ENCODE measurements at regions not wholly inside any gene's neighbourhood (a gene's known extent, or its start where the extent isn't known, plus 50 kb on each side); places are given as distances from the start of the nearest gene placed in this dataset.

DNA sequence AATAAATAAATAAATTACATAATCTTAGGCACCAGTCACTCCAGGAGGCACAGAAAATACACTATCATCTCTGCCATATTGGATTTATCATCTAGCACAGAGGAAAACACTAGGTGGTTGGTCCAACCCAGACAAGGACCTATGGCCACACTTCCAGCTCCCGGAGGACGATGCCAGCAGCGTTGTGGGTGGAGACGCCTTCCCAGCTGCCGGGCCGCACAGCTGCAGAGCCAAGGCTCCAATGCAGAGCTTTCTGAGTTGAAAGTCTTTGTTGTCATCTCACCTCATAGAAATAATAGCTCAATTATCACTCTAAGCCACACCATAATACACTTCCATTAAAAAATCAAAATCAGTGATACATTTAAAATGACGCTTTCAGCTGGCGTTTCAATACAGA lies 457.1 kb upstream of the SALL3 start:
- TF ChIP-seq, protein P1, sequence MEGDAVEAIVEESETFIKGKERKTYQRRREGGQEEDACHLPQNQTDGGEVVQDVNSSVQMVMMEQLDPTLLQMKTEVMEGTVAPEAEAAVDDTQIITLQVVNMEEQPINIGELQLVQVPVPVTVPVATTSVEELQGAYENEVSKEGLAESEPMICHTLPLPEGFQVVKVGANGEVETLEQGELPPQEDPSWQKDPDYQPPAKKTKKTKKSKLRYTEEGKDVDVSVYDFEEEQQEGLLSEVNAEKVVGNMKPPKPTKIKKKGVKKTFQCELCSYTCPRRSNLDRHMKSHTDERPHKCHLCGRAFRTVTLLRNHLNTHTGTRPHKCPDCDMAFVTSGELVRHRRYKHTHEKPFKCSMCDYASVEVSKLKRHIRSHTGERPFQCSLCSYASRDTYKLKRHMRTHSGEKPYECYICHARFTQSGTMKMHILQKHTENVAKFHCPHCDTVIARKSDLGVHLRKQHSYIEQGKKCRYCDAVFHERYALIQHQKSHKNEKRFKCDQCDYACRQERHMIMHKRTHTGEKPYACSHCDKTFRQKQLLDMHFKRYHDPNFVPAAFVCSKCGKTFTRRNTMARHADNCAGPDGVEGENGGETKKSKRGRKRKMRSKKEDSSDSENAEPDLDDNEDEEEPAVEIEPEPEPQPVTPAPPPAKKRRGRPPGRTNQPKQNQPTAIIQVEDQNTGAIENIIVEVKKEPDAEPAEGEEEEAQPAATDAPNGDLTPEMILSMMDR (conservative IDR thresholded peaks at IDR 0.05; ENCODE audit: low read depth, low read length) = no peak

DNA sequence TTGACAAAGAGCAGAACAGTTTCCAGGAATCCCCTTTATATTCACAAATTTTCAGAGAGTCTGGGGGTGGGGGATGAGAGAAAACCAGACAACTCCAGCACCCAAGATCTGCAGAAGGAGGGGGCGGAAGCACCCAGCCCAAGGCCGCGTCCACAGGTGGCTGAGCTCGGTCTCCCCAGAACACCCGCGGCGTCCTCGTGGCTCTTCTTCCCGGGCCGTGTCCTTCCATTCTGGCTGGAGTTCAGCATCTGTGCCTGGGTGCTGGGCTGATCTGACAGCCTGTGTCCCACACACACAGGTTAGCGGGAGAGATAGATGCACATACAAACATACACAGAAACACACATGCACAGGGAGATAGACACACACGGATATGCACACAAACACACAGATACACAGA lies 455.8 kb upstream of the SALL3 start:
- Histone ChIP-seq H3K9ac (no peak overlapping the region), H3K79me2 (ENCODE audit: insufficient read depth, low read depth) (no peaks in the 10 kb centered on the region), H3K27me3 (ENCODE audit: insufficient read depth, low read depth) (no peaks in the 10 kb centered on the region), H2AFZ (ENCODE audit: low read depth) (no peak overlapping the region), H3K36me3 (ENCODE audit: insufficient read depth) (no peaks in the 10 kb centered on the region), H3K27ac (no peak overlapping the region), H3K4me2 (no peak overlapping the region), H4K20me1 (ENCODE audit: insufficient read depth) (no peaks in the 10 kb centered on the region), H3K4me1 (ENCODE audit: low read depth, poor library complexity, severe bottlenecking) (no peaks in the 10 kb centered on the region), H3K4me3 (IDR thresholded peaks at IDR 0.05; ENCODE audit: insufficient read depth, low read depth, low read length) (no peak overlapping the region)
- TF ChIP-seq, protein P1 (conservative IDR thresholded peaks at IDR 0.05; ENCODE audit: low read depth, low read length) = no peak

More for the DNA sequence above, 457.1 kb upstream of the SALL3 start:
- no peak overlapping the region for H3K4me2 ChIP-seq
- no peaks in the 10 kb centered on the region for H3K36me3 ChIP-seq (ENCODE audit: insufficient read depth)
- H3K27me3 ChIP-seq (ENCODE audit: insufficient read depth, low read depth) = no peaks in the 10 kb centered on the region
- no peaks in the 10 kb centered on the region for H4K20me1 ChIP-seq (ENCODE audit: insufficient read depth)
- no peak overlapping the region for H3K27ac ChIP-seq
- H3K4me3 ChIP-seq (IDR thresholded peaks at IDR 0.05; ENCODE audit: insufficient read depth, low read depth, low read length) = no peak overlapping the region
- H2AFZ ChIP-seq (ENCODE audit: low read depth) = no peak overlapping the region
- no peak overlapping the region for H3K9ac ChIP-seq
- H3K4me1 ChIP-seq (ENCODE audit: low read depth, poor library complexity, severe bottlenecking) = no peaks in the 10 kb centered on the region
- H3K79me2 ChIP-seq (ENCODE audit: insufficient read depth, low read depth) = no peaks in the 10 kb centered on the region

DNA sequence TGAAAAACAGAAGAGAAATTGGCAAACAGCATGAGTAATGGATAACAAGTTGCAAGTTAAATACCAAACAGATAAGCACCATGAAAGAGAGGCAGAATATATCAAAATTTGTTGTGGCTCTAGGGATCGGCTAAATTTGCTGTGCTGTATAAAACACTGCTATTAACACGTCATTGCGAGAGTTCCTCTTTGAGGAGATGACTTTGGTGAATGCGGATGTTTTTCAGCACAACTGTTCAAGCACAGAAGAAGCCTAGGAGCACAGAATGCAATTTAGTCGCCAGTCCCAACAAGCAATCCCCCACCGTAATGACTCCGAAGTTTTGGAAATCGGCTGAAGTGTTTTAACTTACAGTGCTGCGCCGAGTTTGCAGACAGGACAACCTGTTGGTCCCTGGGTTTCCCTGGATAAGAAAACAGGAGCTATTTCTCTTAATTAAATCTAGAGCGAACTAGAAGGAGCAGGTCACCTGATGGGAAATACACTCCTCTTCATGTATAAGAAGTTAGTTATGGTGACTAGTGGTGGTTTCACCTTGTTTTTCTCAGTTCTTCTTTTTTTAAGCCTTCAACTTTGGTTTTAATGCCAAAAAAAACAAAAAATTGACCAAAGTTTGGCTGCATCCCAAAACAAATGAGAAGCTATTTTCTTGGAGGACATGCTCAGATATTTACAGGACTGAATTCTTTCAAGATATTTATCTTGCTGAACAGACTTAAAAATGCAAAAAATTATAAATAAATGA lies 454.1 kb upstream of the SALL3 start:
- Histone ChIP-seq H3K27me3 (ENCODE audit: insufficient read depth, low read depth) (no peaks in the 10 kb centered on the region), H3K27ac (no peak overlapping the region), H4K20me1 (ENCODE audit: insufficient read depth) (no peaks in the 10 kb centered on the region), H3K4me2 (no peak overlapping the region), H2AFZ (ENCODE audit: low read depth) (no peak overlapping the region), H3K4me1 (ENCODE audit: low read depth, poor library complexity, severe bottlenecking) (no peaks in the 10 kb centered on the region), H3K79me2 (ENCODE audit: insufficient read depth, low read depth) (no peaks in the 10 kb centered on the region), H3K9ac (no peak overlapping the region), H3K4me3 (IDR thresholded peaks at IDR 0.05; ENCODE audit: insufficient read depth, low read depth, low read length) (no peak overlapping the region), H3K36me3 (ENCODE audit: insufficient read depth) (no peaks in the 10 kb centered on the region)
- TF ChIP-seq, protein P1 (conservative IDR thresholded peaks at IDR 0.05; ENCODE audit: low read depth, low read length) = no peak

DNA sequence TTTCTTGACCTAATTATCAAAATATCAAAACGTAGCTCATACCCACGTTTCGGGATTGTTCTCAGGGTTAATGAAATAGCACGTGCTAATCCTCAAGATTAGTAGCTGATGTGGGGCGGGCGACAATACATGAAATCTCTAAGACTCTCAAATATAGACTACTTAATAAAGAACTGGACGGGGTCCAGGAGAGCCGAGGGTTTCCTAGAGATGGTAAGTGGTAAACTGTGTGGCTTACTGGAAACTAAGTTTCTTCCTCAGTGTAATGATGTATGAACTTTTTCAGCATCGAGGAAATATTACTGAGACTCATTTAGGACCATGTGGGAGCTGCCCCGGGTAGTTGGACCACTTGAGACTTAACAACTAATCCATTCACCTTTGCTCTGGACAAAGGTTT lies 453.3 kb upstream of the SALL3 start:
- H3K4me1 ChIP-seq (ENCODE audit: low read depth, poor library complexity, severe bottlenecking) = no peaks in the 10 kb centered on the region
- H4K20me1 ChIP-seq (ENCODE audit: insufficient read depth) = no peaks in the 10 kb centered on the region

More for the DNA sequence above, 453.3 kb upstream of the SALL3 start:
- Histone ChIP-seq H3K36me3 (ENCODE audit: insufficient read depth) (no peaks in the 10 kb centered on the region), H3K27me3 (ENCODE audit: insufficient read depth, low read depth) (no peaks in the 10 kb centered on the region), H3K79me2 (ENCODE audit: insufficient read depth, low read depth) (no peaks in the 10 kb centered on the region), H3K9ac (no peak overlapping the region), H2AFZ (ENCODE audit: low read depth) (no peak overlapping the region), H3K27ac (no peak overlapping the region), H3K4me2 (no peak overlapping the region), H3K4me3 (IDR thresholded peaks at IDR 0.05; ENCODE audit: insufficient read depth, low read depth, low read length) (no peak overlapping the region)
- TF ChIP-seq, protein P1 (conservative IDR thresholded peaks at IDR 0.05; ENCODE audit: low read depth, low read length) = no peak

Measured in KMS-11 (cell line).